Caki2 (cell line): ENCODE measurements at regions not wholly inside any gene's neighbourhood (a gene's known extent, or its start where the extent isn't known, plus 50 kb on each side); places are given as distances from the start of the nearest gene placed in this dataset.
"Not testable (repeated sequence)": the region's sequence is repeated elsewhere in the genome, so short reads cannot be mapped to it uniquely, and the experiment has no call there.

ENCODE experiments used
- DNase-seq: peaks from one replicate; pipeline ENCODE4 v3.0.0-alpha.2; 2015; ENCODE audit warnings: low read depth
- in situ Hi-C: cut with HindIII; loops from 2 replicates; pipeline ENCODE4 v1.10.0; 2016; ENCODE audit warnings: low sequenced_read_pairs, low pct_unique_long_range_greater_than_20kb, mixed read lengths

GRCh38 chr12:5318874-5319273, 113.0 kb upstream of the NTF3 start:
- in situ Hi-C loops, result no loop called here
- peak; percentile 75 for DNase-seq

GRCh38 chr12:5328669-5329517, 103.0 kb upstream of the NTF3 start:
- DNase-seq, result no peak
- in situ Hi-C loops, result no loop called here

GRCh38 chr12:5332551-5332950, 99.4 kb upstream of the NTF3 start:
- DNase-seq, result no peak

GRCh38 chr12:5333096-5333495, 98.8 kb upstream of the NTF3 start:
- in situ Hi-C loops, result no loop called here
- DNase-seq, result no peak

More at GRCh38 chr12:5332551-5332950, 99.4 kb upstream of the NTF3 start:
- in situ Hi-C loops, result no loop called here

GRCh38 chr12:5335069-5335468, 96.8 kb upstream of the NTF3 start:
- DNase-seq, result no peak

GRCh38 chr12:5341086-5341485, 90.8 kb upstream of the NTF3 start:
- DNase-seq, in situ Hi-C loops: not testable (repeated sequence)

More at GRCh38 chr12:5335069-5335468, 96.8 kb upstream of the NTF3 start:
- in situ Hi-C loops, result no loop called here

GRCh38 chr12:5343711-5344110, 88.2 kb upstream of the NTF3 start:
- DNase-seq, result no peak

GRCh38 chr12:5344131-5344530, 87.8 kb upstream of the NTF3 start:
- in situ Hi-C loops, result no loop called here
- DNase-seq, result no peak

More at GRCh38 chr12:5343711-5344110, 88.2 kb upstream of the NTF3 start:
- in situ Hi-C loops, result no loop called here

GRCh38 chr12:5345534-5345933, 86.4 kb upstream of the NTF3 start:
- no peak for DNase-seq
- in situ Hi-C loops, result no loop called here

GRCh38 chr12:5348057-5348456, 83.9 kb upstream of the NTF3 start:
- in situ Hi-C loops, result no loop called here
- no peak for DNase-seq

- no peak for DNase-seq
- in situ Hi-C loops, result no loop called here
Observed at GRCh38 chr12:5348491-5348890, 83.4 kb upstream of the NTF3 start.

- DNase-seq, result no peak
- in situ Hi-C loops, result no loop called here
Observed at GRCh38 chr12:5364036-5364770, 67.7 kb upstream of the NTF3 start.

- in situ Hi-C loops, result no loop called here
Observed at GRCh38 chr12:5369298-5369697, 62.6 kb upstream of the NTF3 start.

GRCh38 chr12:5371631-5372030, 60.3 kb upstream of the NTF3 start:
- no peak for DNase-seq
- in situ Hi-C loops, result no loop called here

More at GRCh38 chr12:5369298-5369697, 62.6 kb upstream of the NTF3 start:
- DNase-seq, result no peak

GRCh38 chr12:5374713-5375112, 57.2 kb upstream of the NTF3 start:
- in situ Hi-C loops, result no loop called here

GRCh38 chr12:5375547-5376295, 56.2 kb upstream of the NTF3 start:
- in situ Hi-C loops, result no loop called here

More at GRCh38 chr12:5374713-5375112, 57.2 kb upstream of the NTF3 start:
- no peak for DNase-seq

GRCh38 chr12:5376591-5377207, 55.2 kb upstream of the NTF3 start:
- no peak for DNase-seq
- in situ Hi-C loops, result no loop called here

More at GRCh38 chr12:5375547-5376295, 56.2 kb upstream of the NTF3 start:
- DNase-seq, result no peak

- peak; percentile 82 for DNase-seq
- in situ Hi-C loops, result no loop called here
Observed at GRCh38 chr12:5377997-5378592, 53.8 kb upstream of the NTF3 start.
